Smooth muscle cell (in vitro differentiated cells): ENCODE measurements at regions not wholly inside any gene's neighbourhood (a gene's known extent, or its start where the extent isn't known, plus 50 kb on each side); places are given as distances from the start of the nearest gene placed in this dataset.

Experiments
- DNase-seq: peaks from one replicate; lab custom pipeline; 2025; ENCODE audit not compliant: unreplicated experiment; lab: John Stamatoyannopoulos, UW
- H2AFZ ChIP-seq: fragments of 200-600 bp; sonication (generic); 2 replicates; pipeline ENCODE4 v1.6.0; 2016; ENCODE audit warnings: antibody characterized with exemption, low read depth, mild to moderate bottlenecking
- H3F3A ChIP-seq: fragments of 200-600 bp; sonication (generic); 2 replicates; pipeline ENCODE4 v1.6.0; 2017; ENCODE audit warnings: antibody characterized with exemption, low read depth
- H3K27ac ChIP-seq: fragments of 200-600 bp; sonication (generic); 2 replicates; pipeline ENCODE4 v1.5.1; 2016; ENCODE audit warnings: low read depth, mild to moderate bottlenecking
- H3K27me3 ChIP-seq: fragments of 200-600 bp; sonication (generic); 2 replicates; pipeline ENCODE4 v1.6.1; 2016; ENCODE audit warnings: low read depth, mild to moderate bottlenecking
- H3K36me3 ChIP-seq: fragments of 200-600 bp; sonication (generic); 2 replicates; pipeline ENCODE4 v1.5.1; 2016; ENCODE audit warnings: low read depth
- H3K4me1 ChIP-seq: fragments of 200-600 bp; sonication (generic); 2 replicates; pipeline ENCODE4 v1.5.1; 2016; ENCODE audit warnings: low read depth
- H3K4me2 ChIP-seq: fragments of 200-600 bp; sonication (generic); 2 replicates; pipeline ENCODE4 v1.6.0; 2016; ENCODE audit warnings: mild to moderate bottlenecking
- H3K4me3 ChIP-seq: fragments of 200-600 bp; sonication (generic); 2 replicates; pipeline ENCODE4 v1.5.1; 2016; ENCODE audit warnings: mild to moderate bottlenecking
- H3K79me2 ChIP-seq: fragments of 200-600 bp; sonication (generic); 2 replicates; pipeline ENCODE4 v1.6.0; 2016; ENCODE audit warnings: low read depth, mild to moderate bottlenecking
- H3K9ac ChIP-seq: fragments of 200-600 bp; sonication (generic); 2 replicates; pipeline ENCODE4 v1.6.0; 2016; ENCODE audit warnings: low read depth
- H3K9me3 ChIP-seq: fragments of 200-600 bp; sonication (generic); replicated peaks from 2 replicates; pipeline ENCODE4 v1.5.1; 2016; ENCODE audit warnings: low read depth
- H4K20me1 ChIP-seq: fragments of 200-600 bp; sonication (generic); 2 replicates; pipeline ENCODE4 v1.6.0; 2016; ENCODE audit warnings: low read depth
- CTCF ChIP-seq: fragments of 200-600 bp; sonication (generic); IDR thresholded peaks from 2 replicates; pipeline ENCODE4 v1.5.1; 2017; ENCODE audit warnings: borderline replicate concordance, mild to moderate bottlenecking, antibody characterized with exemption; ENCODE audit not compliant: insufficient read depth, poor library complexity, severe bottlenecking
- WGBS: methylation state at CpG from one replicate; pipeline ENCODE4 v1.1.7; 2016; ENCODE audit warnings: low lambda C conversion rate; 5-methylcytosine and 5-hydroxymethylcytosine counted together

- no peak for DNase-seq
- Histone ChIP-seq H3K4me2 (no peak overlapping the region), H3F3A (no peaks in the 10 kb centered on the region), H4K20me1 (no peaks in the 10 kb centered on the region), H3K4me3 (no peak overlapping the region), H2AFZ (no peak overlapping the region), H3K27ac (no peak overlapping the region), H3K79me2 (no peaks in the 10 kb centered on the region), H3K9me3 (no peaks in the 10 kb centered on the region), H3K27me3 (no peaks in the 10 kb centered on the region), H3K36me3 (no peaks in the 10 kb centered on the region), H3K9ac (no peak overlapping the region), H3K4me1 (no peaks in the 10 kb centered on the region)
- 78% methylated on average over 3 of the region's 3 CpGs for WGBS
- TF ChIP-seq CTCF, result no peak
These were observed 266.1 kb upstream of the NR2F2 start for GRCh38 chr15:96064351-96064756.

GRCh38 chr15:96066126-96066525, 264.4 kb upstream of the NR2F2 start:
- Histone ChIP-seq H3K4me1 (no peaks in the 10 kb centered on the region), H3K4me3 (no peak overlapping the region), H3K27ac (no peak overlapping the region), H3K27me3 (no peaks in the 10 kb centered on the region), H3F3A (no peaks in the 10 kb centered on the region), H3K36me3 (no peaks in the 10 kb centered on the region), H3K9ac (no peak overlapping the region), H3K9me3 (no peaks in the 10 kb centered on the region), H4K20me1 (no peaks in the 10 kb centered on the region), H3K4me2 (no peak overlapping the region), H3K79me2 (no peaks in the 10 kb centered on the region), H2AFZ (no peak overlapping the region)
- TF ChIP-seq CTCF, result no peak
- 93% methylated on average over 4 of the region's 4 CpGs for WGBS
- no peak for DNase-seq

GRCh38 chr15:96066852-96067495, 263.5 kb upstream of the NR2F2 start:
- no peaks in the 10 kb centered on the region for H3K9me3 ChIP-seq
- no peaks in the 10 kb centered on the region for H4K20me1 ChIP-seq
- no peaks in the 10 kb centered on the region for H3F3A ChIP-seq
- H3K27ac ChIP-seq, result no peak overlapping the region
- H3K4me1 ChIP-seq, result no peaks in the 10 kb centered on the region
- no peak overlapping the region for H2AFZ ChIP-seq
- no peaks in the 10 kb centered on the region for H3K27me3 ChIP-seq
- no peak for DNase-seq
- H3K4me3 ChIP-seq, result no peak overlapping the region
- no peaks in the 10 kb centered on the region for H3K79me2 ChIP-seq
- no peak overlapping the region for H3K9ac ChIP-seq
- no peaks in the 10 kb centered on the region for H3K36me3 ChIP-seq
- TF ChIP-seq CTCF, result no peak
- no peak overlapping the region for H3K4me2 ChIP-seq
- 95% methylated on average over 8 of the region's 8 CpGs for WGBS

GRCh38 chr15:96067677-96068076, 262.8 kb upstream of the NR2F2 start:
- no peak overlapping the region for H2AFZ ChIP-seq
- H3K4me3 ChIP-seq, result no peak overlapping the region
- H3K9ac ChIP-seq, result no peak overlapping the region
- DNase-seq, result no peak
- no peaks in the 10 kb centered on the region for H3K79me2 ChIP-seq
- TF ChIP-seq CTCF, result no peak
- no peaks in the 10 kb centered on the region for H3K9me3 ChIP-seq
- no peaks in the 10 kb centered on the region for H3K4me1 ChIP-seq
- no peaks in the 10 kb centered on the region for H3F3A ChIP-seq
- no peaks in the 10 kb centered on the region for H4K20me1 ChIP-seq
- 95% methylated on average over 2 of the region's 2 CpGs for WGBS
- H3K27me3 ChIP-seq, result no peaks in the 10 kb centered on the region
- H3K4me2 ChIP-seq, result no peak overlapping the region
- no peaks in the 10 kb centered on the region for H3K36me3 ChIP-seq
- H3K27ac ChIP-seq, result no peak overlapping the region
